Endothelial cell of umbilical vein (primary cell): ENCODE measurements at regions not wholly inside any gene's neighbourhood (a gene's known extent, or its start where the extent isn't known, plus 50 kb on each side); places are given as distances from the start of the nearest gene placed in this dataset.

Experiments used
- BruUV-seq: library from RNA; stranded (reverse); fragments of 400-500 nt; replicated peaks from 2 replicates; lab custom pipeline; 2021; lab: Mats Ljungman, UMichigan
- CTCF ChIA-PET: fragments of 300-600, 350-600 bp; sonication (Branson Sonifier 250); formaldehyde crosslinking; loops from one replicate; lab custom pipeline; 2021; ENCODE audit warnings: antibody characterized with exemption, inconsistent platforms; lab: Charles Lee
- POLR2A ChIA-PET: fragments of 300-600, 350-600 bp; sonication (Branson Sonifier 250); formaldehyde crosslinking; loops from one replicate; lab custom pipeline; 2021; ENCODE audit warnings: antibody characterized with exemption, inconsistent platforms; lab: Charles Lee
- DNase-seq: peaks from one replicate; pipeline ENCODE4 v3.0.0-alpha.2; 2011; ENCODE audit warnings: low read depth, low spot score
- FAIRE-seq: peaks from 2 replicates; lab custom pipeline; 2011; peaks lifted over from hg19 to GRCh38; lab: Jason Lieb, UNC
- H2AFZ ChIP-seq: 2 replicates; pipeline ENCODE4 v1.6.0; 2012; ENCODE audit warnings: low read depth, low read length, control low read depth, inconsistent platforms
- H3K27ac ChIP-seq: 2 replicates; pipeline ENCODE4 v1.5.1; 2011; ENCODE audit warnings: low read depth, mild to moderate bottlenecking, control low read depth, low read length, moderate library complexity; ENCODE audit not compliant: insufficient read depth
- H3K27me3 ChIP-seq, 2 experiments: 2 replicates each; pipeline versions ENCODE4 v1.6.0 to v1.6.1; 2011; ENCODE audit warnings: low read length in 2 of 2, mixed read lengths in 1 of 2; ENCODE audit not compliant: control insufficient read depth in 2 of 2, insufficient read depth in 2 of 2
- H3K36me3 ChIP-seq, 2 experiments: 2 replicates in 1 of 2; 3 replicates in 1 of 2; pipeline ENCODE4 v1.5.1; 2011; ENCODE audit warnings: low read length in 2 of 2, mild to moderate bottlenecking in 1 of 2, moderate library complexity in 1 of 2; ENCODE audit not compliant: control insufficient read depth in 2 of 2, insufficient read depth in 2 of 2; ENCODE audit errors: extremely low read depth in 1 of 2
- H3K4me1 ChIP-seq: 3 replicates; pipeline ENCODE4 v1.5.1; 2011; ENCODE audit warnings: mild to moderate bottlenecking, low read length; ENCODE audit not compliant: control insufficient read depth, insufficient read depth; ENCODE audit errors: extremely low read depth
- H3K4me2 ChIP-seq: 2 replicates; pipeline ENCODE4 v1.6.1; 2011; ENCODE audit warnings: low read length, control low read depth, mixed read lengths; ENCODE audit not compliant: insufficient read depth
- H3K4me3 ChIP-seq, 3 experiments: fragments of 200-600 bp in 1 of 3; sonication (generic), shearing (Covaris generic) in 1 of 3; replicated peaks in 1 of 3; 2 replicates each; pipeline ENCODE4 v1.5.1; 2011 to 2016; ENCODE audit warnings: control low read depth in 3 of 3, low read length in 3 of 3, mild to moderate bottlenecking in 2 of 3, inconsistent platforms in 1 of 3, low read depth in 1 of 3, moderate library complexity in 1 of 3; ENCODE audit not compliant: insufficient read depth in 1 of 3
- H3K79me2 ChIP-seq: 2 replicates; pipeline ENCODE4 v1.6.0; 2012; ENCODE audit warnings: low read length, inconsistent platforms; ENCODE audit not compliant: control insufficient read depth, insufficient read depth
- H3K9ac ChIP-seq: replicated peaks from 2 replicates; pipeline ENCODE3; 2011; ENCODE audit warnings: low read length, control low read depth; ENCODE audit not compliant: insufficient read depth; ENCODE audit errors: extremely low read depth
- H3K9me1 ChIP-seq: replicated peaks from 3 replicates; pipeline ENCODE4 v1.6.0; 2011; ENCODE audit warnings: mild to moderate bottlenecking, low read length; ENCODE audit not compliant: control insufficient read depth, insufficient read depth; ENCODE audit errors: extremely low read depth
- H3K9me3 ChIP-seq: replicated peaks from 2 replicates; pipeline ENCODE4 v1.5.1; 2012; ENCODE audit warnings: low read length, inconsistent platforms; ENCODE audit not compliant: control insufficient read depth, insufficient read depth
- H4K20me1 ChIP-seq: replicated peaks from 2 replicates; pipeline ENCODE3; 2011; ENCODE audit warnings: mild to moderate bottlenecking, low read length; ENCODE audit not compliant: control insufficient read depth, insufficient read depth; ENCODE audit errors: extremely low read depth
- EZH2 ChIP-seq: IDR thresholded peaks from 2 replicates; pipeline ENCODE4 v1.6.1; 2012; ENCODE audit warnings: borderline replicate concordance, low read depth, mild to moderate bottlenecking, moderate library complexity, low read length, inconsistent platforms; ENCODE audit not compliant: severe bottlenecking
- FOS ChIP-seq: IDR thresholded peaks from 2 replicates; pipeline ENCODE4 v1.6.1; 2011; ENCODE audit warnings: mild to moderate bottlenecking, low read length, moderate library complexity, borderline replicate concordance; ENCODE audit not compliant: insufficient read depth
- GATA2 ChIP-seq: IDR thresholded peaks from 2 replicates; pipeline ENCODE4 v1.7.0; 2011; ENCODE audit warnings: low read depth, mild to moderate bottlenecking, moderate library complexity, mixed read lengths, low read length; ENCODE audit not compliant: insufficient read length, insufficient read depth
- JUN ChIP-seq: IDR thresholded peaks from 2 replicates; pipeline ENCODE4 v1.6.1; 2011; ENCODE audit warnings: borderline replicate concordance, low read depth; ENCODE audit not compliant: insufficient read length, insufficient read depth
- MYC ChIP-seq: IDR thresholded peaks from one replicate; pipeline ENCODE4 v1.6.1; 2011; ENCODE audit warnings: mild to moderate bottlenecking, low read depth, low read length
- POLR2A ChIP-seq: IDR thresholded peaks from 2 replicates; pipeline ENCODE4 v1.6.1; 2012; ENCODE audit warnings: low read depth, mild to moderate bottlenecking, control low read depth, low read length
- POLR2AphosphoS5 ChIP-seq: IDR thresholded peaks from 2 replicates; pipeline ENCODE4 v1.6.1; 2012; ENCODE audit warnings: low read depth, mild to moderate bottlenecking, control low read depth, low read length, moderate library complexity; ENCODE audit not compliant: insufficient read depth
- dilution Hi-C: fragments of 300-500 bp; cut with MboI; formaldehyde crosslinking; loops from one replicate; pipeline ENCODE4 v1.15.0; 2019; ENCODE audit warnings: low sequenced_read_pairs; ENCODE audit not compliant: extremely low pct_ligation_motif_present
- intact Hi-C: fragments of 100-400 bp; cut with micrococcal nuclease; formaldehyde crosslinking; loops from one replicate; pipeline ENCODE4 v1.10.0; 2022
- TF ChIP-seq, protein P1 (sequence below), 2 donors: IDR thresholded peaks; 1 replicate in 1 of 2; 2 replicates in 1 of 2; pipeline ENCODE4 v1.5.1; 2011; ENCODE audit warnings: low read length in 2 of 2, mild to moderate bottlenecking in 2 of 2, moderate library complexity in 2 of 2, control low read depth in 1 of 2, inconsistent platforms in 1 of 2, low read depth in 1 of 2; ENCODE audit not compliant: insufficient read depth in 1 of 2; ENCODE audit errors: extremely low read depth in 1 of 2
- TF ChIP-seq, protein P2 (sequence below): IDR thresholded peaks from 2 replicates; pipeline ENCODE4 v1.6.1; 2011; ENCODE audit not compliant: insufficient read depth, insufficient read length

- ChIA-PET POLR2A (no interaction called here), CTCF (interaction anchor here (1.3 kb wide), 1 partner anchor 88 kb away, joined by 3 read pairs; no protein-coding TSS in a partner anchor)
- H3K27ac ChIP-seq, result no peak overlapping the region
- H2AFZ ChIP-seq, result no peak overlapping the region
- H3K4me3 ChIP-seq, result no peak overlapping the region
- no TSS peak for BruUV-seq
- FAIRE-seq (no peak), DNase-seq (peak; percentile 21)
- intact Hi-C loops, result no loop called here
- H3K9me1 ChIP-seq, result no peaks in the 10 kb centered on the region
- H4K20me1 ChIP-seq, result no peaks in the 10 kb centered on the region
- dilution Hi-C loops, result no loop called here
- H3K79me2 ChIP-seq, result no peaks in the 10 kb centered on the region
- H3K36me3 ChIP-seq, result no peaks in the 10 kb centered on the region
- TF ChIP-seq FOS, result peak; percentile 46
- TF ChIP-seq GATA2, result no peak
- no peaks in the 10 kb centered on the region for H3K4me1 ChIP-seq
- H3K9ac ChIP-seq, result no peak overlapping the region
- no peaks in the 10 kb centered on the region for H3K27me3 ChIP-seq
- H3K4me2 ChIP-seq, result no peak overlapping the region
- no peaks in the 10 kb centered on the region for H3K9me3 ChIP-seq
These were observed 143.6 kb downstream of the ADAMTS15 start for GRCh38 chr11:130592056-130592455.

DNA sequence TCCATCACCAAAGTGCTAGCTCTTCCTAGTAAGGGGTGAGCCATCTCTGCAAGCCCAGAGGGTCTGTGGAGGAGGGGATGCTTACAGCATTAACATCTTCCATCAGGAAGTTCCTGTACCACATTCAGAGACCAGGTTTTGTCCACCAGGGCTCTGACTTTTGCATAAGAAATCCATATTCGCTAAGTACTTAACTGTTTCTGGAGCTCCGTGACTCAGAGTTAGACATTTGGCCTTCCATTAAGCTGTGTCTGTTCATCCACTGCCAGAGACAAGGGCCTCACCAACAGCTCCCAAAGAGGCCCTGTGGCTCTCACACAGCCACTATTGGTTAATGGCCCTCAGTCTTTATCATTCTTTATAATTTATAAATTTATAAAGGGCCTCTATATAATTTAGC, 144.6 kb downstream of the ADAMTS15 start:
- POLR2A ChIA-PET, result no interaction called here
- DNase-seq (no peak), FAIRE-seq (no peak)
- Histone ChIP-seq H3K79me2 (no peaks in the 10 kb centered on the region), H4K20me1 (no peaks in the 10 kb centered on the region), H3K9ac (no peak overlapping the region), H3K9me3 (no peaks in the 10 kb centered on the region), H3K9me1 (no peaks in the 10 kb centered on the region), H3K27ac (no peak overlapping the region), H3K4me3 (no peak overlapping the region), H3K27me3 (no peaks in the 10 kb centered on the region), H3K36me3 (no peaks in the 10 kb centered on the region), H3K4me1 (no peaks in the 10 kb centered on the region), H3K4me2 (no peak overlapping the region), H2AFZ (no peak overlapping the region)
- intact Hi-C loops (no loop called here), dilution Hi-C loops (no loop called here)
- CTCF ChIA-PET, result no interaction called here
- no TSS peak for BruUV-seq
- no peak for TF ChIP-seq GATA2
- TF ChIP-seq JUN, result no peak
- TF ChIP-seq POLR2A, result no peak
- TF ChIP-seq, protein P1, sequence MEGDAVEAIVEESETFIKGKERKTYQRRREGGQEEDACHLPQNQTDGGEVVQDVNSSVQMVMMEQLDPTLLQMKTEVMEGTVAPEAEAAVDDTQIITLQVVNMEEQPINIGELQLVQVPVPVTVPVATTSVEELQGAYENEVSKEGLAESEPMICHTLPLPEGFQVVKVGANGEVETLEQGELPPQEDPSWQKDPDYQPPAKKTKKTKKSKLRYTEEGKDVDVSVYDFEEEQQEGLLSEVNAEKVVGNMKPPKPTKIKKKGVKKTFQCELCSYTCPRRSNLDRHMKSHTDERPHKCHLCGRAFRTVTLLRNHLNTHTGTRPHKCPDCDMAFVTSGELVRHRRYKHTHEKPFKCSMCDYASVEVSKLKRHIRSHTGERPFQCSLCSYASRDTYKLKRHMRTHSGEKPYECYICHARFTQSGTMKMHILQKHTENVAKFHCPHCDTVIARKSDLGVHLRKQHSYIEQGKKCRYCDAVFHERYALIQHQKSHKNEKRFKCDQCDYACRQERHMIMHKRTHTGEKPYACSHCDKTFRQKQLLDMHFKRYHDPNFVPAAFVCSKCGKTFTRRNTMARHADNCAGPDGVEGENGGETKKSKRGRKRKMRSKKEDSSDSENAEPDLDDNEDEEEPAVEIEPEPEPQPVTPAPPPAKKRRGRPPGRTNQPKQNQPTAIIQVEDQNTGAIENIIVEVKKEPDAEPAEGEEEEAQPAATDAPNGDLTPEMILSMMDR (IDR thresholded peaks at IDR 0.05; ENCODE audit: extremely low read depth in 1 of 2, insufficient read depth in 1 of 2, low read depth in 1 of 2, low read length in 2 of 2), result no peak
- TF ChIP-seq EZH2, result no peak
- TF ChIP-seq POLR2AphosphoS5, result no peak
- no peak for TF ChIP-seq MYC
- TF ChIP-seq, protein P2, sequence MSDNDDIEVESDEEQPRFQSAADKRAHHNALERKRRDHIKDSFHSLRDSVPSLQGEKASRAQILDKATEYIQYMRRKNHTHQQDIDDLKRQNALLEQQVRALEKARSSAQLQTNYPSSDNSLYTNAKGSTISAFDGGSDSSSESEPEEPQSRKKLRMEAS, result no peak
- no peak for TF ChIP-seq FOS
